ENCODE measurements at regions not wholly inside any gene's neighbourhood (a gene's known extent, or its start where the extent isn't known, plus 50 kb on each side); places are given as distances from the start of the nearest gene placed in this dataset.

DNA sequence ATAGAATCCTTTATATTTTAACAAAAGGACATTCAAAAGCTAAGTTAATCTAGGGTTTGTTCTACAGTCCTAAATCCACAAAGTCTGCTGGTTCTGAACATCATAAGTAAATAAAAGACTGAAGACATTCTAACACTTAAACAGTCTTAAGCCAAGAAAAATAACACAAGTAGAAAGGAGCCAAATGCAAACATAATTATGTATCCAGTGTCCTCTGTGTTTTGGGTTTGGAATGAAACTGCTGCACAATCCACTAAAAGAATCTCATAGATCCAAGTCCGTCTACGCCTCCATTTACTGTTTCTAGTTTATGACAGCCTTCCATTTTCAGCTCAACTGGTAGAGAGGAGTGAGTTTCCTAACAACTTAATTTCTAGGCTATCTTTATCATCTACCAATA, 623.6 kb upstream of the FZD8 start:
- no peak overlapping the region for H3K4me2 ChIP-seq (ENCODE audit: insufficient read depth in 1 of 2, low read depth in 2 of 2, low read length in 2 of 2)
- no peak overlapping the region for H2BK120ac ChIP-seq (replicated peaks; ENCODE audit: low read depth, low read length)
- no peaks in the 10 kb centered on the region for H3K23me2 ChIP-seq (ENCODE audit: low read depth, low read length)
- H3K4me1 ChIP-seq (replicated peaks in 1 of 4; ENCODE audit: control insufficient read depth in 3 of 4, insufficient read depth in 4 of 4, low read length in 3 of 4): no peaks in the 10 kb centered on the region
- DNase-seq (ENCODE audit: low read depth in 1 of 2, low spot score in 2 of 2): no peak
- ChIA-PET POLR2A (ENCODE audit: partially characterized antibody) (no interaction called here), CTCF (ENCODE audit: partially characterized antibody) (interaction anchor here (0.7 kb wide), 1 partner anchor 29 kb away, joined by 3 read pairs; no protein-coding TSS in a partner anchor)
- TF ChIP-seq CBX5 (IDR thresholded peaks at IDR 0.05; ENCODE audit: low read depth, low read length) (no peak), HDAC6 (IDR thresholded peaks at IDR 0.05; ENCODE audit: low read depth, low read length) (no peak), SAP30 (IDR thresholded peaks at IDR 0.05; ENCODE audit: insufficient read depth, insufficient replicate concordance, low read length) (no peak), SP4 (IDR thresholded peaks at IDR 0.05; ENCODE audit: low read length) (no peak), SUZ12 (IDR thresholded peaks at IDR 0.05; ENCODE audit: low read length) (no peak), KDM1A (IDR thresholded peaks at IDR 0.05; ENCODE audit: borderline replicate concordance, low read length) (no peak), TEAD4 (IDR thresholded peaks at IDR 0.05; ENCODE audit: low read depth, low read length) (no peak), KDM5A (IDR thresholded peaks at IDR 0.05; ENCODE audit: low read length) (no peak), KDM4A (IDR thresholded peaks at IDR 0.05; ENCODE audit: low read depth, low read length, severe bottlenecking) (no peak)
- TF ChIP-seq, protein P1, sequence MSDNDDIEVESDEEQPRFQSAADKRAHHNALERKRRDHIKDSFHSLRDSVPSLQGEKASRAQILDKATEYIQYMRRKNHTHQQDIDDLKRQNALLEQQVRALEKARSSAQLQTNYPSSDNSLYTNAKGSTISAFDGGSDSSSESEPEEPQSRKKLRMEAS (IDR thresholded peaks at IDR 0.05): no peak
- TF ChIP-seq, protein P2, sequence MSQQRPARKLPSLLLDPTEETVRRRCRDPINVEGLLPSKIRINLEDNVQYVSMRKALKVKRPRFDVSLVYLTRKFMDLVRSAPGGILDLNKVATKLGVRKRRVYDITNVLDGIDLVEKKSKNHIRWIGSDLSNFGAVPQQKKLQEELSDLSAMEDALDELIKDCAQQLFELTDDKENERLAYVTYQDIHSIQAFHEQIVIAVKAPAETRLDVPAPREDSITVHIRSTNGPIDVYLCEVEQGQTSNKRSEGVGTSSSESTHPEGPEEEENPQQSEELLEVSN (IDR thresholded peaks at IDR 0.05): no peak
- TF ChIP-seq, protein P3, sequence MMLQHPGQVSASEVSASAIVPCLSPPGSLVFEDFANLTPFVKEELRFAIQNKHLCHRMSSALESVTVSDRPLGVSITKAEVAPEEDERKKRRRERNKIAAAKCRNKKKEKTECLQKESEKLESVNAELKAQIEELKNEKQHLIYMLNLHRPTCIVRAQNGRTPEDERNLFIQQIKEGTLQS (IDR thresholded peaks at IDR 0.05; ENCODE audit: insufficient read depth, low read depth, low read length): no peak
- H4K8ac ChIP-seq (ENCODE audit: extremely low read depth, insufficient read depth, low read length): no peak overlapping the region
- no peak overlapping the region for H2AFZ ChIP-seq (ENCODE audit: low read length)
- no peak overlapping the region for H3K4me3 ChIP-seq (ENCODE audit: extremely low read depth in 1 of 4, insufficient read depth in 2 of 4, low read depth in 3 of 4, low read length in 4 of 4)
- no peak overlapping the region for H3K56ac ChIP-seq (replicated peaks; ENCODE audit: insufficient read length, low read depth, low read length)
- H3K14ac ChIP-seq (ENCODE audit: insufficient read length): no peak overlapping the region
- no peaks in the 10 kb centered on the region for H3K79me1 ChIP-seq (ENCODE audit: low read depth, low read length)
- H3K9me3 ChIP-seq (ENCODE audit: insufficient read depth in 2 of 2, low read depth in 1 of 2, low read length in 1 of 2): no peaks in the 10 kb centered on the region
- no peak overlapping the region for H3K23ac ChIP-seq (ENCODE audit: insufficient read length)
- H2BK20ac ChIP-seq (ENCODE audit: low read length): no peak overlapping the region
- no peaks in the 10 kb centered on the region for H3K36me3 ChIP-seq (ENCODE audit: control insufficient read depth in 2 of 4, insufficient read depth in 4 of 4, low read length in 3 of 4)
- no peaks in the 10 kb centered on the region for H4K20me1 ChIP-seq (replicated peaks in 1 of 2; ENCODE audit: control insufficient read depth in 1 of 2, insufficient read depth in 2 of 2, low read length in 2 of 2)
- no peak for FAIRE-seq
- no peak overlapping the region for H2BK12ac ChIP-seq (ENCODE audit: low read depth, low read length)
- no peak overlapping the region for H3K4ac ChIP-seq (replicated peaks; ENCODE audit: insufficient read length, low read depth, low read length)
- no peak overlapping the region for H3K18ac ChIP-seq (ENCODE audit: extremely low read depth, low read length)
- H4K5ac ChIP-seq (ENCODE audit: insufficient read length, low read depth, low read length): no peak overlapping the region
- H3K27ac ChIP-seq (ENCODE audit: low read depth, low read length): no peak overlapping the region
- no peak overlapping the region for H2BK5ac ChIP-seq (ENCODE audit: low read depth, low read length)
- H3K9ac ChIP-seq (replicated peaks in 1 of 4; ENCODE audit: extremely low read depth in 1 of 4, low read depth in 3 of 4, low read length in 3 of 4): no peak overlapping the region
- WGBS, 2 experiments (ENCODE audit: extremely low coverage in 1 of 2, insufficient coverage in 1 of 2, insufficient read length in 1 of 2, insufficient replicate concordance in 2 of 2, low coverage in 1 of 2, low lambda C conversion rate in 2 of 2, missing lambda C conversion rate in 1 of 2): 82% methylated on average over 2 of the region's 2 CpGs; no CpG with 5 or more reads in 1 of the 2 experiments
- no peak overlapping the region for H2BK15ac ChIP-seq (ENCODE audit: low read length)
- no peaks in the 10 kb centered on the region for H3K27me3 ChIP-seq (replicated peaks in 1 of 4; ENCODE audit: control insufficient read depth in 3 of 4, extremely low read depth in 1 of 4, insufficient read depth in 3 of 4, low read length in 3 of 4)
- H3K79me2 ChIP-seq (ENCODE audit: control insufficient read depth in 1 of 2, insufficient read depth in 2 of 2, low read length in 2 of 2): no peaks in the 10 kb centered on the region
- H4K91ac ChIP-seq (replicated peaks; ENCODE audit: insufficient read length, low read length): no peak overlapping the region
- no peak overlapping the region for H2AK5ac ChIP-seq (ENCODE audit: low read depth, low read length)
